CD4-positive, alpha-beta T cell treated with Interleukin-17A for 4 hours (primary cell): ENCODE measurements at regions not wholly inside any gene's neighbourhood (a gene's known extent, or its start where the extent isn't known, plus 50 kb on each side); places are given as distances from the start of the nearest gene placed in this dataset.

Experiments
- DNase-seq: peaks from one replicate; pipeline ENCODE4 v3.0.0-alpha.2; 2020; ENCODE audit warnings: mixed read lengths

- no peak for DNase-seq
These were observed 978.3 kb upstream of the ADGRL3 start for GRCh38 chr4:60221866-60222265.

DNA sequence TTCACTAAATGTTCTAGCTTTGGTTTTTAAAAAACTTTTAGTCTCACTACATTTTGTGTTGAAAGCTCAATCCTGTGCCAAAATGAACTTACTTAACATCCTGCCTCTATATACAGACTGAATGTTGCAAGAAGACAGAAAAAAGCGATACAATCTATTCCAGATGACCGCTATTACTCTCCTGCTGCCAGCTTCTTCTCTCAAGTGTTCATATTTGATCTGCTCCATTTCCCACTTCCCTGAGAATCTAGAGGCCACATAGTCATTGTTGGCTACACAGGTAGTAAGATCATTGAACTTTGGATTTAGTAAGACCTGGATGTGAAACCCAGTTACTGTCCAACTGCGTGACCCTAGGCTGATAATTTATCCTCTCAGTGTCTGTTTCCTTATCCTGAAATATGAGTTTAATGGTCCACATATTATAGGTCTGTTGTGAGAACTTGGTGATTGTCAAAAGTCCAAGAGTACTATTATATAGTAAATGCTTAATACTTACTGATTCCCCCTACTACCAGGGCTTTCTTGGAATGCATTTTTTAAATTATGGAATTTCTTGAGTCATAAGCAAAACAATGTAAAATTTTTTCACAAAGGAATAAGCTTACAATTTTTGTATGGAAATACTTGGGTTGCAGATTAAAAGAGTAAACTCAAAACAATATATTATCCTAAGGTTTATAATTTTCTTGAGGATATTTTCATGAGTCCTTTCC lies 976.8 kb upstream of the ADGRL3 start:
- no peak for DNase-seq

- DNase-seq = no peak
These were observed 958.3 kb upstream of the ADGRL3 start for GRCh38 chr4:60241866-60242265.

GRCh38 chr4:60249784-60250183 lies 950.3 kb upstream of the ADGRL3 start:
- DNase-seq = no peak

- no peak for DNase-seq
These were observed 949.5 kb upstream of the ADGRL3 start for GRCh38 chr4:60250657-60251056.

DNA sequence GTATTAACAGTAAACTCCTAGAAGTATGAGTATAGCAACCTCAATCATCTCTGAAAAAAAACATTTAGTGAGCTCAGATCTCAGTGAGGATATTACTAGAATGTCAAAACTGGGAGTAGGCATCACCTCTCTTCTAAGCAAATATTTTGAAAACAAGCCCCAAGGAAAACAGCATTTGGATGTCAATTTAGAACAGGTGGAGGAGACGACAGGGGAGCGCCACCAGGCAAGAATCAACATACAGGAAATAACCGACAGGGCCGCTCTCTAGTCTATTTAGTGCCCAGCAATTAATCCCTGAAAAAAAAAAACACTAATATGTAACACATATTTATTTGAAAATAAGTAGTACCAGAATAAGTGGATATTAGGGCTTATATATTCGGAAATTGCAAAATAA lies 940.3 kb upstream of the ADGRL3 start:
- no peak for DNase-seq

- no peak for DNase-seq
These were observed 933.6 kb upstream of the ADGRL3 start for GRCh38 chr4:60266505-60266904.

- DNase-seq = no peak
These were observed 903.7 kb upstream of the ADGRL3 start for GRCh38 chr4:60296386-60296785.

DNA sequence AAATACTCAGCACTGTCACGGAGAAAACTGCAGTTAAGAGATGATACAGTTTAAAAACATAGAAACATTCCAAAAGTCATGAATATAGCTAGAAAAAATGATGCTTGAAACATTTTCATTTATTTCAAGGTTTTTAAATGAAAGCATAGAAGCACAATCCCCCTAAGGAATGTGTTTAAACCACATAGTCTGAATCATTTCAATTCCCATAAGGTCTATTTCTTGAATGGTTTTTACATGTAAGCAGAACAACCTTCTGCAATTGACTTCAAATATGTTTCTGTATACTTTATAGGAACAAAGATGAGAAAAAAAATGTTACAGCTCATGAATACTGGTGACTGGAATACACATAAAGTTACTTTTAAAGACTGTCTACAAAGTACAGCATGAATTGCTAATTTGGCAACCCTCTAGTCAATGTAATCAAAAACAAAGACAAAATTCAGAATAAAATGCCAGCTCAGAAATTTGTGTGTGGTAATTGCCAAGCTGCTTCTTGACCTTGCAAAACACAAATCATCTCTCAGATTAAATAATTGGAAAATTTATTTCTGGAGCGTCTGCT lies 886.4 kb upstream of the ADGRL3 start:
- no peak for DNase-seq

DNA sequence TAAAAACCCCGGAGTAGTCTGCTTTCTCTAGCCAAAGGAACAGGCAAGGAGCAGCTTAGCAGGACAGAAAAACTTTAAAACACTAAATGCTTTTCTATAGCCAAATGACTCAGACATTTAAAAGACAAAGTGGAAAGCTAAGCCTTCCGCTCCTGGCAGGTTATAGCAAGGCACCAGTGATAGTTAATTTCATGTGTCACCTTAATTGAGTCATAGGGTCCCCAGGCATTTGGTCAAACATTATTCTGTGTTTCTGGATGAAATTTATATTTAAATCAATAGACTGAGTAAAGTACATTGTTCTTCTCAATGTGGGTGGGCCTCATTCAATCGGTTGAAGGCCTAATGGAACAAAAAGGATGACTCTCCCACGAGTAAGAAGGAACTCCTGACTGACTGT lies 885.7 kb upstream of the ADGRL3 start:
- DNase-seq = no peak

- no peak for DNase-seq
These were observed 884.5 kb upstream of the ADGRL3 start for GRCh38 chr4:60315586-60315985.

DNA sequence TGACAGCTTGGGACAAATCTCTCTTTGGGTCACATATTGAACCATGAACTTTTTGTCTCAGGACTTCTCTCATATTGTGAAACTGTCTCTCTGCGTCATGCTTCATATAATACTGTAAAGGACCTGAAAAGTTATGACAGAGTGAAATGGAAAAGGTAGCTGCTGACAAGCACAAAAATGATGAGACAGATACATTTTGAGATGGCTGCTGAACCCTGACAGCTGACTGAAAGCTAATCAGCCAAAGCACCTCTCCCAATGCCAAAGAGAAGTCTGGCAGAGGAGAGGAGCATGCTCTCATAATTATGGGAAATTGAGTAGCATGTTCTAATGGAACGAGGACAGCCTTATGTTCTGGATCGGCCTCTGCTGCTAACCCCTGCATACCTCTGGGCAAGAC lies 873.4 kb upstream of the ADGRL3 start:
- DNase-seq = no peak

GRCh38 chr4:60327651-60328050 lies 872.5 kb upstream of the ADGRL3 start:
- no peak for DNase-seq

DNA sequence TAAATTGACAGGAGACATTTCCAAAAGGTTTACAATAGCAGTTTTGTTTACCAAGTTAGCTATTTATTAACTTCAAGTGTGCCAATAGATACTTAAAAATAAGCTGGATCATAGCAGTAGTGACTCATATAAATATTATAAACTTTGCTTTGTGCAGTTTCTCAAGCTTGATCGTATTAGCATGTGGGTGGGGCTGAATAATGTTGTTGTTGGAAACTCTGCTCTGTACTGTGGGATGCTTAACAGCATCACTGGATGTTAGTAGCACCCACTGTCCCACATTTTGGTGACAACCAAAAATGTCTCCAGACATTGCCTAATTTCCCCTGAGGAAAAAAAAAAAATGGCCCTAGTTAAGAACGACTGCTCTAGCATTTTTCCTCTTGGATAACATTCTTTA lies 855.2 kb upstream of the ADGRL3 start:
- DNase-seq = no peak

DNA sequence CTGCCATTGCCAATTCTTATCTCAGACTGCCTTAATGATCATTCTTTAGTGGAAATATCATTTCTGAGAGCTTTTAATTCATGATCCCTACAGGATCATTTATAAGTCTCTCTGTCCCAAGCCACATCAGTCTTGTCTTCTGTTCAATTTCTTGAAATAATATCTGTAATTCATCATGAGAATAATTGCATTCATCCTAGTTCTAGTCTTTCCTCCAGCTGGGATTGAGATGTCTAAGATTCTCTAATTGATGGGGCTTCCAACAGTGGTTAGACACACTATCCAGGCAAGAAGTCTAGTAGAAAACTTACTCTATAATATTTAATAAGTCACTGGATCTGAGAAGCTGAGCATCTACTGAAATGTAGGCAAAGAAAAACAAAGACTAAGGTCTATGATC lies 854.7 kb upstream of the ADGRL3 start:
- no peak for DNase-seq

- DNase-seq = no peak
These were observed 840.3 kb upstream of the ADGRL3 start for GRCh38 chr4:60359746-60360367.

- no peak for DNase-seq
These were observed 835.0 kb upstream of the ADGRL3 start for GRCh38 chr4:60365176-60365575.

- no peak for DNase-seq
These were observed 833.5 kb upstream of the ADGRL3 start for GRCh38 chr4:60366661-60367060.

DNA sequence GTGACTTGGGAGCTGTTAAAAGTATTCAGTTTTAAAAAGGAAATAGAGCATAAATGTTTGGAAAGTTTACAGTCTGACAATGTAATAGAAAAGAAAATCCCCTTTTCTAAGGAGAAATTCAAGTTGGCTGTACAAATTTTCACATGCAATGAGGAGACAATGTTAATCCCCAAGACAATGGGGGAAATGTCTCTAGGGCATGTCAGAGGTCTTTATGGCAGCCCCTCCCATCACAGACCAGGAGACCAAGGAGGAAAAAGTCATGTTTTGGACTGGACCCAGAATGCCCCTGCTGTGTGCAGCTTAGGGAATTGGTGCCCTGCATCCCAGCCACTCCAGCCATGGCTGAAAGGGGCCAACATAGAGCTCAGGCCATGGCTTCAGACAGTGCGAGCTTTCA lies 831.1 kb upstream of the ADGRL3 start:
- no peak for DNase-seq

- no peak for DNase-seq
These were observed 822.1 kb upstream of the ADGRL3 start for GRCh38 chr4:60378010-60378409.

- DNase-seq = no peak
These were observed 815.6 kb upstream of the ADGRL3 start for GRCh38 chr4:60384516-60384915.

- no peak for DNase-seq
These were observed 810.5 kb upstream of the ADGRL3 start for GRCh38 chr4:60389633-60390032.

DNA sequence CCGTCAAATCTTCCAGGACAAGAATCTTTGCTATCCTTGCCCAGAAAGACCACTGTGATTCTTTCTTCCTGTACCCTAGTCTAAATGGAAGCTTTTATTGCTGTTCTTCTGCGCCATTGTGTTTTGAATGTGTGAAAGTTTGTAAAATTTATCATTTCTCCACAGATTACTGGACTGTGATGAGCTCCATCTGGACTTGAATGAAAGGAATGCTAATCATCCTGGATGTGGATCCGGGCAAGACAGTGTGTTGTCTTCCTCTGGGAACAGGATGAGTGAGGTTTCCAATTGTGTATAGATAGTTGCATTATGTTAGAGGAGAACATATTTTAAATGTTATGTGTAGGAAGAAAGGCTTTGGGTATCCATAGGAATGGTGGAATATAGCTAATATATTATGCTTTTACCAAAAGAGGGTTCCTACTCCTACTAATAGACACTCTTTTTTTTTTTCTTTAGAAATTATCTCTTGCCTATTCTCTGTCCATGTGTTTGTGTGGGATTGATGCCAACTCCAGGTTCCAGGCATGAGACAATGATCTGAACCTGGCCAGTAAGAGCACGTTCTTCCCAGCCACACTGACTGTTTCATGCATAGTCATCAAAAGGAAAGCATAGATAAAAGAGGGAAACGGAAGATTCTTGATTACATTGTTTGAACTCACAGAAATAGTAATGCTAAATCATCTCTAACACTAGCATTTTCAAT lies 803.6 kb upstream of the ADGRL3 start:
- DNase-seq = no peak

- DNase-seq = no peak
These were observed 799.5 kb upstream of the ADGRL3 start for GRCh38 chr4:60400593-60400992.
